NT2/D1 (cell line): ENCODE measurements at regions not wholly inside any gene's neighbourhood (a gene's known extent, or its start where the extent isn't known, plus 50 kb on each side); places are given as distances from the start of the nearest gene placed in this dataset.

Experiments used
- SUZ12 ChIP-seq: IDR thresholded peaks from 2 replicates; pipeline ENCODE4 v1.6.1; 2011; ENCODE audit not compliant: insufficient read length, insufficient read depth; ENCODE audit errors: extremely low read depth
- YY1 ChIP-seq: IDR thresholded peaks from 2 replicates; pipeline ENCODE4 v1.6.1; 2011; ENCODE audit not compliant: insufficient read length, insufficient read depth
- ZNF274 ChIP-seq: IDR thresholded peaks from 2 replicates; pipeline ENCODE4 v1.6.1; 2011; ENCODE audit warnings: mild to moderate bottlenecking, low read depth, low read length

- TF ChIP-seq ZNF274 (no peak), YY1 (no peak), SUZ12 (no peak)
Measured at GRCh38 chr3:71887256-71887655, 102.3 kb upstream of the PROK2 start.
